ENCODE measurements at regions not wholly inside any gene's neighbourhood (a gene's known extent, or its start where the extent isn't known, plus 50 kb on each side); places are given as distances from the start of the nearest gene placed in this dataset.

- H3K27me3 Mint-ChIP-seq (ENCODE audit: low read depth, unreplicated experiment) = peaks cover 1% of the 10 kb centered on the region
- H3K9me3 ChIP-seq (ENCODE audit: insufficient read depth, low read depth, low read length) = no peaks in the 10 kb centered on the region
Measured at GRCh38 chr2:104965900-104966299, 72.0 kb upstream of the MRPS9 start.

DNA sequence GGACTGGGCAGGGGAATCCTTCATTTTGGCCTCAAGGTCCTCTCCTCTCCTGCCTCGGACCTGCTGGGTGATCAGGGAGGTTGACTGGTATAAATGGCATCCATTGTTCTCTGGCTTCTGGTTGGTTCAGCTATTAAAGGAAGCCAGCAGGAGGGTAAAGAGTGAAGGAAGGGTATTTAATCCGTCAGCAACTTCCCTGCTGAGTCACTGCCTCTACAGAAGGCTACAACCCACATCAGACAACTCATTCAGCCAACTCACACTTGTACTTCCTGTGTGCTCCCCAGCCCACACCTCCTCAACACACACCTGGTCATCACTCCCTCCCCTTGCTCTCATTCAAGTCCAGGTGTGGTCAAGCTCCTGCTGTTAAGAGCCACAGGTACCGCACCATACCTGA is 68.3 kb upstream of the MRPS9 start:
- FAIRE-seq = no peak
- no peaks in the 10 kb centered on the region for H3K36me3 Mint-ChIP-seq (ENCODE audit: low read depth, unreplicated experiment)
- H2AFZ ChIP-seq (ENCODE audit: low read depth, low read length) = no peak overlapping the region
- no peak overlapping the region for H3K4me3 ChIP-seq (ENCODE audit: insufficient read depth, low read depth, low read length)
- DNase-seq (ENCODE audit: low read depth) = peak; percentile 2
- no peaks in the 10 kb centered on the region for H3K36me3 ChIP-seq (ENCODE audit: insufficient read depth, low read length)
- no peak overlapping the region for H3K27ac ChIP-seq (ENCODE audit: low read depth, low read length)
- no peak overlapping the region for H3K4me3 Mint-ChIP-seq (ENCODE audit: unreplicated experiment)
- TF ChIP-seq, protein P1, sequence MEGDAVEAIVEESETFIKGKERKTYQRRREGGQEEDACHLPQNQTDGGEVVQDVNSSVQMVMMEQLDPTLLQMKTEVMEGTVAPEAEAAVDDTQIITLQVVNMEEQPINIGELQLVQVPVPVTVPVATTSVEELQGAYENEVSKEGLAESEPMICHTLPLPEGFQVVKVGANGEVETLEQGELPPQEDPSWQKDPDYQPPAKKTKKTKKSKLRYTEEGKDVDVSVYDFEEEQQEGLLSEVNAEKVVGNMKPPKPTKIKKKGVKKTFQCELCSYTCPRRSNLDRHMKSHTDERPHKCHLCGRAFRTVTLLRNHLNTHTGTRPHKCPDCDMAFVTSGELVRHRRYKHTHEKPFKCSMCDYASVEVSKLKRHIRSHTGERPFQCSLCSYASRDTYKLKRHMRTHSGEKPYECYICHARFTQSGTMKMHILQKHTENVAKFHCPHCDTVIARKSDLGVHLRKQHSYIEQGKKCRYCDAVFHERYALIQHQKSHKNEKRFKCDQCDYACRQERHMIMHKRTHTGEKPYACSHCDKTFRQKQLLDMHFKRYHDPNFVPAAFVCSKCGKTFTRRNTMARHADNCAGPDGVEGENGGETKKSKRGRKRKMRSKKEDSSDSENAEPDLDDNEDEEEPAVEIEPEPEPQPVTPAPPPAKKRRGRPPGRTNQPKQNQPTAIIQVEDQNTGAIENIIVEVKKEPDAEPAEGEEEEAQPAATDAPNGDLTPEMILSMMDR (IDR thresholded peaks at IDR 0.05; ENCODE audit: insufficient read depth, low read depth, low read length) = no peak
- no peak for TF ChIP-seq EZH2 (IDR thresholded peaks at IDR 0.05; ENCODE audit: insufficient read depth, low read length)
- no peaks in the 10 kb centered on the region for H3K79me2 ChIP-seq (ENCODE audit: insufficient read depth, low read length)
- H3K4me2 ChIP-seq (ENCODE audit: low read length) = no peak overlapping the region
- H3K4me1 ChIP-seq (ENCODE audit: insufficient read depth, low read length) = no peaks in the 10 kb centered on the region
- H3K27me3 Mint-ChIP-seq (ENCODE audit: low read depth, unreplicated experiment) = peaks cover 4% of the 10 kb centered on the region
- H3K9ac ChIP-seq (ENCODE audit: low read length) = no peak overlapping the region
- H3K9me3 Mint-ChIP-seq (ENCODE audit: unreplicated experiment) = peaks cover 7% of the 10 kb centered on the region
- no peaks in the 10 kb centered on the region for H4K20me1 ChIP-seq (ENCODE audit: insufficient read depth, low read length)
- peak overlapping the region; percentile 75 for H3K27ac Mint-ChIP-seq (ENCODE audit: unreplicated experiment)
- H3K9me3 ChIP-seq (ENCODE audit: insufficient read depth, low read depth, low read length) = no peaks in the 10 kb centered on the region
- H3K27me3 ChIP-seq (ENCODE audit: insufficient read depth, low read length) = no peaks in the 10 kb centered on the region
- peaks cover 13% of the 10 kb centered on the region for H3K4me1 Mint-ChIP-seq (ENCODE audit: low read depth, unreplicated experiment)

More at GRCh38 chr2:104965900-104966299, 72.0 kb upstream of the MRPS9 start:
- no peak overlapping the region for H3K9ac ChIP-seq (ENCODE audit: low read length)
- H4K20me1 ChIP-seq (ENCODE audit: insufficient read depth, low read length) = no peaks in the 10 kb centered on the region
- TF ChIP-seq EZH2 (IDR thresholded peaks at IDR 0.05; ENCODE audit: insufficient read depth, low read length) = no peak
- TF ChIP-seq, protein P1 (IDR thresholded peaks at IDR 0.05; ENCODE audit: insufficient read depth, low read depth, low read length) = no peak
- Mint-ChIP-seq H3K36me3 (ENCODE audit: low read depth, unreplicated experiment) (no peaks in the 10 kb centered on the region), H3K4me3 (ENCODE audit: unreplicated experiment) (no peak overlapping the region), H3K27ac (ENCODE audit: unreplicated experiment) (no peak overlapping the region), H3K9me3 (ENCODE audit: unreplicated experiment) (peaks cover 17% of the 10 kb centered on the region), H3K4me1 (ENCODE audit: low read depth, unreplicated experiment) (peaks cover 13% of the 10 kb centered on the region)
- no peak for FAIRE-seq
- H3K4me2 ChIP-seq (ENCODE audit: low read length) = no peak overlapping the region
- no peak for DNase-seq (ENCODE audit: low read depth)
- H3K4me3 ChIP-seq (ENCODE audit: insufficient read depth, low read depth, low read length) = no peak overlapping the region
- no peaks in the 10 kb centered on the region for H3K79me2 ChIP-seq (ENCODE audit: insufficient read depth, low read length)
- no peaks in the 10 kb centered on the region for H3K36me3 ChIP-seq (ENCODE audit: insufficient read depth, low read length)
- H3K27ac ChIP-seq (ENCODE audit: low read depth, low read length) = no peak overlapping the region
- H3K4me1 ChIP-seq (ENCODE audit: insufficient read depth, low read length) = no peaks in the 10 kb centered on the region
- no peak overlapping the region for H2AFZ ChIP-seq (ENCODE audit: low read depth, low read length)
- H3K27me3 ChIP-seq (ENCODE audit: insufficient read depth, low read length) = no peaks in the 10 kb centered on the region

GRCh38 chr2:104975371-104975770 is 62.5 kb upstream of the MRPS9 start:
- H3K79me2 ChIP-seq (ENCODE audit: insufficient read depth, low read length) = no peaks in the 10 kb centered on the region
- no peak overlapping the region for H3K9ac ChIP-seq (ENCODE audit: low read length)
- no peak overlapping the region for H3K4me2 ChIP-seq (ENCODE audit: low read length)
- H3K27ac ChIP-seq (ENCODE audit: low read depth, low read length) = no peak overlapping the region
- Mint-ChIP-seq H3K27me3 (ENCODE audit: low read depth, unreplicated experiment) (peaks cover 6% of the 10 kb centered on the region), H3K9me3 (ENCODE audit: unreplicated experiment) (no peaks in the 10 kb centered on the region), H3K36me3 (ENCODE audit: low read depth, unreplicated experiment) (no peaks in the 10 kb centered on the region), H3K4me1 (ENCODE audit: low read depth, unreplicated experiment) (no peaks in the 10 kb centered on the region), H3K4me3 (ENCODE audit: unreplicated experiment) (no peak overlapping the region), H3K27ac (ENCODE audit: unreplicated experiment) (no peak overlapping the region)
- no peaks in the 10 kb centered on the region for H4K20me1 ChIP-seq (ENCODE audit: insufficient read depth, low read length)
- TF ChIP-seq EZH2 (IDR thresholded peaks at IDR 0.05; ENCODE audit: insufficient read depth, low read length) = no peak
- TF ChIP-seq, protein P1 (IDR thresholded peaks at IDR 0.05; ENCODE audit: insufficient read depth, low read depth, low read length) = no peak
- no peak overlapping the region for H2AFZ ChIP-seq (ENCODE audit: low read depth, low read length)
- FAIRE-seq (no peak), DNase-seq (ENCODE audit: low read depth) (no peak)
- no peaks in the 10 kb centered on the region for H3K27me3 ChIP-seq (ENCODE audit: insufficient read depth, low read length)
- H3K4me1 ChIP-seq (ENCODE audit: insufficient read depth, low read length) = no peaks in the 10 kb centered on the region
- no peak overlapping the region for H3K4me3 ChIP-seq (ENCODE audit: insufficient read depth, low read depth, low read length)
- H3K9me3 ChIP-seq (ENCODE audit: insufficient read depth, low read depth, low read length) = no peaks in the 10 kb centered on the region
- no peaks in the 10 kb centered on the region for H3K36me3 ChIP-seq (ENCODE audit: insufficient read depth, low read length)
